ENCODE measurements at regions not wholly inside any gene's neighbourhood (a gene's known extent, or its start where the extent isn't known, plus 50 kb on each side); places are given as distances from the start of the nearest gene placed in this dataset.

GRCh38 chr12:111218499-111218898 is 150.4 kb downstream of the PHETA1 start:
- no peaks in the 10 kb centered on the region for H3K9me2 ChIP-seq (ENCODE audit: insufficient read depth)
- H3K4me2 ChIP-seq (ENCODE audit: low read length): no peak overlapping the region
- no peak for ATAC-seq
- no peak overlapping the region for H3K9ac ChIP-seq (ENCODE audit: low read length)
- no peak overlapping the region for H3K4me3 ChIP-seq (replicated peaks in 1 of 2; ENCODE audit: low read depth in 1 of 2, low read length in 2 of 2)
- no peaks in the 10 kb centered on the region for H3K4me1 ChIP-seq (ENCODE audit: control insufficient read depth in 1 of 2, insufficient read depth in 2 of 2, low read length in 2 of 2)
- BruUV-seq (replicated peaks): no TSS peak
- intact Hi-C loops (cut with micrococcal nuclease): no loop called here
- no peaks in the 10 kb centered on the region for H3K36me3 ChIP-seq (ENCODE audit: control insufficient read depth in 1 of 2, insufficient read depth in 2 of 2, low read length in 2 of 2)
- CTCF ChIA-PET: no interaction called here
- H3K27ac ChIP-seq (ENCODE audit: low read depth, low read length): no peak overlapping the region
- H4K20me1 ChIP-seq (ENCODE audit: insufficient read depth): no peaks in the 10 kb centered on the region
- H3K9me3 ChIP-seq (ENCODE audit: control insufficient read depth in 1 of 2, insufficient read depth in 1 of 2, low read depth in 1 of 2, low read length in 2 of 2): no peaks in the 10 kb centered on the region
- H3K27me3 ChIP-seq (ENCODE audit: insufficient read depth, low read length): peaks cover 45% of the 10 kb centered on the region
- DNase-seq (ENCODE audit: low read depth, low spot score): no peak
- POLR2A ChIA-PET: no interaction called here
- RAD21 ChIA-PET (ENCODE audit: low non-redundant PET in 1 of 2, low total read pairs in 2 of 2, uncharacterized antibody in 2 of 2, unreplicated experiment in 2 of 2): no interaction called here
- no peak overlapping the region for H2AFZ ChIP-seq (ENCODE audit: low read depth, low read length, poor library complexity, severe bottlenecking)
- TF ChIP-seq EZH2phosphoT487 (IDR thresholded peaks at IDR 0.05; ENCODE audit: borderline replicate concordance) (no peak), JUND (IDR thresholded peaks at IDR 0.05) (no peak), ZNF274 (IDR thresholded peaks at IDR 0.05; ENCODE audit: low read depth, low read length) (no peak), CBX3 (IDR thresholded peaks at IDR 0.05; ENCODE audit: low read depth) (no peak)
- TF ChIP-seq, protein P1, sequence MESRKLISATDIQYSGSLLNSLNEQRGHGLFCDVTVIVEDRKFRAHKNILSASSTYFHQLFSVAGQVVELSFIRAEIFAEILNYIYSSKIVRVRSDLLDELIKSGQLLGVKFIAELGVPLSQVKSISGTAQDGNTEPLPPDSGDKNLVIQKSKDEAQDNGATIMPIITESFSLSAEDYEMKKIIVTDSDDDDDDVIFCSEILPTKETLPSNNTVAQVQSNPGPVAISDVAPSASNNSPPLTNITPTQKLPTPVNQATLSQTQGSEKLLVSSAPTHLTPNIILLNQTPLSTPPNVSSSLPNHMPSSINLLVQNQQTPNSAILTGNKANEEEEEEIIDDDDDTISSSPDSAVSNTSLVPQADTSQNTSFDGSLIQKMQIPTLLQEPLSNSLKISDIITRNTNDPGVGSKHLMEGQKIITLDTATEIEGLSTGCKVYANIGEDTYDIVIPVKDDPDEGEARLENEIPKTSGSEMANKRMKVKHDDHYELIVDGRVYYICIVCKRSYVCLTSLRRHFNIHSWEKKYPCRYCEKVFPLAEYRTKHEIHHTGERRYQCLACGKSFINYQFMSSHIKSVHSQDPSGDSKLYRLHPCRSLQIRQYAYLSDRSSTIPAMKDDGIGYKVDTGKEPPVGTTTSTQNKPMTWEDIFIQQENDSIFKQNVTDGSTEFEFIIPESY (IDR thresholded peaks at IDR 0.05; ENCODE audit: extremely low read depth, insufficient replicate concordance, low read length): no peak
- H3K79me2 ChIP-seq (ENCODE audit: insufficient read depth, low read length): no peaks in the 10 kb centered on the region

GRCh38 chr12:111216387-111217159 is 152.3 kb downstream of the PHETA1 start:
- DNase-seq (ENCODE audit: low read depth, low spot score) (no peak), ATAC-seq (no peak)
- H3K9me3 ChIP-seq (ENCODE audit: control insufficient read depth in 1 of 2, insufficient read depth in 1 of 2, low read depth in 1 of 2, low read length in 2 of 2): no peaks in the 10 kb centered on the region
- CTCF ChIA-PET: no interaction called here
- H3K79me2 ChIP-seq (ENCODE audit: insufficient read depth, low read length): no peaks in the 10 kb centered on the region
- H3K4me2 ChIP-seq (ENCODE audit: low read length): no peak overlapping the region
- no peaks in the 10 kb centered on the region for H3K9me2 ChIP-seq (ENCODE audit: insufficient read depth)
- H3K27me3 ChIP-seq (ENCODE audit: insufficient read depth, low read length): peaks cover 52% of the 10 kb centered on the region
- no TSS peak for BruUV-seq (replicated peaks)
- no peak overlapping the region for H3K9ac ChIP-seq (ENCODE audit: low read length)
- H2AFZ ChIP-seq (ENCODE audit: low read depth, low read length, poor library complexity, severe bottlenecking): no peak overlapping the region
- no peaks in the 10 kb centered on the region for H3K4me1 ChIP-seq (ENCODE audit: control insufficient read depth in 1 of 2, insufficient read depth in 2 of 2, low read length in 2 of 2)
- RAD21 ChIA-PET (ENCODE audit: low non-redundant PET in 1 of 2, low total read pairs in 2 of 2, uncharacterized antibody in 2 of 2, unreplicated experiment in 2 of 2): no interaction called here
- no peaks in the 10 kb centered on the region for H4K20me1 ChIP-seq (ENCODE audit: insufficient read depth)
- intact Hi-C loops (cut with micrococcal nuclease): no loop called here
- no peak overlapping the region for H3K27ac ChIP-seq (ENCODE audit: low read depth, low read length)
- POLR2A ChIA-PET: no interaction called here
- H3K4me3 ChIP-seq (replicated peaks in 1 of 2; ENCODE audit: low read depth in 1 of 2, low read length in 2 of 2): no peak overlapping the region
- H3K36me3 ChIP-seq (ENCODE audit: control insufficient read depth in 1 of 2, insufficient read depth in 2 of 2, low read length in 2 of 2): no peaks in the 10 kb centered on the region
- TF ChIP-seq POLR2AphosphoS5 (IDR thresholded peaks at IDR 0.05; ENCODE audit: low read depth, low read length): no peak
- no peak for TF ChIP-seq EZH2 (IDR thresholded peaks at IDR 0.05)
- TF ChIP-seq YY1 (IDR thresholded peaks at IDR 0.05; ENCODE audit: extremely low read depth, insufficient replicate concordance, low read depth, low read length): no peak
- no peak for TF ChIP-seq ZNF274 (IDR thresholded peaks at IDR 0.05; ENCODE audit: low read depth, low read length)
- TF ChIP-seq, protein P2, sequence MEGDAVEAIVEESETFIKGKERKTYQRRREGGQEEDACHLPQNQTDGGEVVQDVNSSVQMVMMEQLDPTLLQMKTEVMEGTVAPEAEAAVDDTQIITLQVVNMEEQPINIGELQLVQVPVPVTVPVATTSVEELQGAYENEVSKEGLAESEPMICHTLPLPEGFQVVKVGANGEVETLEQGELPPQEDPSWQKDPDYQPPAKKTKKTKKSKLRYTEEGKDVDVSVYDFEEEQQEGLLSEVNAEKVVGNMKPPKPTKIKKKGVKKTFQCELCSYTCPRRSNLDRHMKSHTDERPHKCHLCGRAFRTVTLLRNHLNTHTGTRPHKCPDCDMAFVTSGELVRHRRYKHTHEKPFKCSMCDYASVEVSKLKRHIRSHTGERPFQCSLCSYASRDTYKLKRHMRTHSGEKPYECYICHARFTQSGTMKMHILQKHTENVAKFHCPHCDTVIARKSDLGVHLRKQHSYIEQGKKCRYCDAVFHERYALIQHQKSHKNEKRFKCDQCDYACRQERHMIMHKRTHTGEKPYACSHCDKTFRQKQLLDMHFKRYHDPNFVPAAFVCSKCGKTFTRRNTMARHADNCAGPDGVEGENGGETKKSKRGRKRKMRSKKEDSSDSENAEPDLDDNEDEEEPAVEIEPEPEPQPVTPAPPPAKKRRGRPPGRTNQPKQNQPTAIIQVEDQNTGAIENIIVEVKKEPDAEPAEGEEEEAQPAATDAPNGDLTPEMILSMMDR (IDR thresholded peaks at IDR 0.05 in 2 of 3, conservative IDR thresholded peaks at IDR 0.05 in 1 of 3; ENCODE audit: borderline replicate concordance in 1 of 3, insufficient read depth in 1 of 3, low read depth in 2 of 3, low read length in 2 of 3): no peak
- no peak for TF ChIP-seq FOSL1 (IDR thresholded peaks at IDR 0.05; ENCODE audit: low read depth)
- no peak for TF ChIP-seq TCF7L2 (IDR thresholded peaks at IDR 0.05; ENCODE audit: borderline replicate concordance, extremely low read depth, insufficient read depth, insufficient read length)
- no peak for TF ChIP-seq CBX3 (IDR thresholded peaks at IDR 0.05; ENCODE audit: low read depth)
- TF ChIP-seq SP1 (IDR thresholded peaks at IDR 0.05; ENCODE audit: low read depth): no peak
- TF ChIP-seq EGR1 (IDR thresholded peaks at IDR 0.05; ENCODE audit: low read depth): no peak
- TF ChIP-seq SIN3A (IDR thresholded peaks at IDR 0.05; ENCODE audit: low read depth): no peak
- no peak for TF ChIP-seq SRF (IDR thresholded peaks at IDR 0.05; ENCODE audit: low read depth)
- TF ChIP-seq, protein P3, sequence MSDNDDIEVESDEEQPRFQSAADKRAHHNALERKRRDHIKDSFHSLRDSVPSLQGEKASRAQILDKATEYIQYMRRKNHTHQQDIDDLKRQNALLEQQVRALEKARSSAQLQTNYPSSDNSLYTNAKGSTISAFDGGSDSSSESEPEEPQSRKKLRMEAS (IDR thresholded peaks at IDR 0.05): no peak
